ENCODE measurements at regions not wholly inside any gene's neighbourhood (a gene's known extent, or its start where the extent isn't known, plus 50 kb on each side); places are given as distances from the start of the nearest gene placed in this dataset.

- no peak for TF ChIP-seq CTCF (IDR thresholded peaks at IDR 0.05)
- H3K27me3 Mint-ChIP-seq (ENCODE audit: low read depth in 3 of 3) = peaks cover 0 to 10% (median 5%) of the 10 kb centered on the region in 3 donors
- DNase-seq = no peak
- Histone ChIP-seq H4K20me1 (ENCODE audit: insufficient read depth, low read length) (no peaks in the 10 kb centered on the region), H3K4me1 (ENCODE audit: control insufficient read depth in 1 of 2, insufficient read depth in 2 of 2, low read length in 2 of 2) (peaks cover 4% of the 10 kb centered on the region in 2 donors), H2AFZ (ENCODE audit: insufficient read depth, low read depth, low read length, poor library complexity, severe bottlenecking) (no peak overlapping the region), H3K27ac (ENCODE audit: low read depth in 1 of 2, low read length in 2 of 2) (no peak overlapping the region), H3K79me2 (ENCODE audit: insufficient read depth, low read length) (no peaks in the 10 kb centered on the region), H3K4me3 (replicated peaks in 1 of 3; ENCODE audit: low read depth in 2 of 3, low read length in 3 of 3) (no peak overlapping the region), H3K9ac (ENCODE audit: insufficient read depth, low read length, poor library complexity, severe bottlenecking) (no peak overlapping the region), H3K4me2 (replicated peaks; ENCODE audit: extremely low read depth, low read length, poor library complexity, severe bottlenecking) (no peak overlapping the region), H3K9me3 (replicated peaks in 1 of 2; ENCODE audit: control insufficient read depth in 1 of 2, insufficient read depth in 1 of 2, low read length in 2 of 2) (no peaks in the 10 kb centered on the region), H3K36me3 (replicated peaks in 1 of 2; ENCODE audit: control insufficient read depth in 1 of 2, insufficient read depth in 2 of 2, low read length in 2 of 2) (no peaks in the 10 kb centered on the region), H3K27me3 (ENCODE audit: control insufficient read depth in 2 of 2, insufficient read depth in 2 of 2, low read length in 2 of 2) (no peaks in the 10 kb centered on the region)
- H3K9me3 Mint-ChIP-seq = peaks cover 0 to 3% (median 2%) of the 10 kb centered on the region in 7 donors
- peaks cover 18% of the 10 kb centered on the region for H3K4me1 Mint-ChIP-seq
- intact Hi-C loops (cut with micrococcal nuclease) = no loop called here
- 61% methylated on average over 5 of the region's 8 CpGs for WGBS (ENCODE audit: insufficient coverage)
- no peak overlapping the region for H3K27ac Mint-ChIP-seq
- no peak overlapping the region for H3K4me3 Mint-ChIP-seq
- no peaks in the 10 kb centered on the region for H3K36me3 Mint-ChIP-seq
These were observed 50.5 kb upstream of the TCF7L2 start for GRCh38 chr10:112899391-112900065.
